PC-9 (cell line): ENCODE measurements at regions not wholly inside any gene's neighbourhood (a gene's known extent, or its start where the extent isn't known, plus 50 kb on each side); places are given as distances from the start of the nearest gene placed in this dataset.

Experiments used
- BruUV-seq: library from RNA; stranded (reverse); fragments of 400-500 nt; replicated peaks from 2 replicates; lab custom pipeline; 2021; lab: Mats Ljungman, UMichigan
- CTCF ChIA-PET: fragments of 300-600 bp; sonication (Branson Sonifier 250); formaldehyde crosslinking; loops from one replicate; lab custom pipeline; 2022; ENCODE audit warnings: antibody characterized with exemption; lab: Charles Lee
- POLR2A ChIA-PET: fragments of 300-600 bp; sonication (Branson Sonifier 250); formaldehyde crosslinking; loops from one replicate; lab custom pipeline; 2022; ENCODE audit warnings: antibody characterized with exemption; ENCODE audit not compliant: unreplicated experiment; lab: Charles Lee
- DNase-seq, 2 experiments: peaks; one replicate each; pipeline versions ENCODE4 v3.0.0 to v3.0.0-alpha.2; 2015 to 2022; ENCODE audit warnings: mixed read lengths in 1 of 2
- H2AFZ ChIP-seq: fragments of 200-600 bp; sonication (generic); 2 replicates; pipeline ENCODE4 v1.8.1; 2017; ENCODE audit warnings: antibody characterized with exemption
- H3F3A ChIP-seq: fragments of 200-600 bp; sonication (generic); 2 replicates; pipeline ENCODE4 v1.8.1; 2017; ENCODE audit warnings: antibody characterized with exemption, mild to moderate bottlenecking, low read depth; ENCODE audit not compliant: insufficient read depth
- H3K27ac ChIP-seq: fragments of 200-600 bp; sonication (generic); 2 replicates; pipeline ENCODE4 v1.6.1; 2016; ENCODE audit warnings: mixed run types
- H3K27me3 ChIP-seq: fragments of 200-600 bp; sonication (generic); 2 replicates; pipeline ENCODE4 v1.6.1; 2016; ENCODE audit warnings: low read depth, mixed run types; ENCODE audit not compliant: insufficient read depth
- H3K36me3 ChIP-seq: fragments of 200-600 bp; sonication (generic); 2 replicates; pipeline ENCODE4 v1.6.1; 2016; ENCODE audit warnings: low read depth, mixed run types
- H3K4me1 ChIP-seq: fragments of 200-600 bp; sonication (generic); replicated peaks from 2 replicates; pipeline ENCODE4 v1.6.1; 2016; ENCODE audit warnings: mixed run types; ENCODE audit not compliant: insufficient read depth
- H3K4me2 ChIP-seq: fragments of 200-600 bp; sonication (generic); 2 replicates; pipeline ENCODE4 v1.6.1; 2017; ENCODE audit warnings: mixed run types
- H3K4me3 ChIP-seq: fragments of 200-600 bp; sonication (generic); 2 replicates; pipeline ENCODE4 v1.6.1; 2016; ENCODE audit warnings: mixed run types
- H3K79me2 ChIP-seq: fragments of 200-600 bp; sonication (generic); 2 replicates; pipeline ENCODE4 v1.6.1; 2017; ENCODE audit warnings: low read depth, mixed run types
- H3K9me2 ChIP-seq: fragments of 200-600 bp; sonication (generic); 2 replicates; pipeline ENCODE4 v1.8.1; 2017; ENCODE audit warnings: mild to moderate bottlenecking; ENCODE audit not compliant: insufficient read depth
- H3K9me3 ChIP-seq: fragments of 200-600 bp; sonication (generic); 2 replicates; pipeline ENCODE4 v1.8.1; 2016; ENCODE audit warnings: low read depth; ENCODE audit not compliant: insufficient read depth
- H4K20me1 ChIP-seq: fragments of 200-600 bp; sonication (generic); 2 replicates; pipeline ENCODE4 v1.8.1; 2017; ENCODE audit not compliant: insufficient read depth
- CTCF ChIP-seq: fragments of 200-600 bp; sonication (generic); conservative IDR thresholded peaks from 2 replicates; pipeline ENCODE4 v1.6.1; 2017; ENCODE audit warnings: mixed run types, antibody characterized with exemption, mild to moderate bottlenecking, moderate library complexity
- EZH2 ChIP-seq: fragments of 200-600 bp; sonication (generic); IDR thresholded peaks from 2 replicates; pipeline ENCODE4 v1.8.0; 2017; ENCODE audit warnings: antibody characterized with exemption, low read depth
- intact Hi-C: fragments of 100-400 bp; cut with micrococcal nuclease; formaldehyde crosslinking; loops from one replicate; pipeline ENCODE4 v1.10.0; 2022; ENCODE audit not compliant: unreplicated experiment

GRCh38 chr6:95249661-95250060 lies 327.7 kb upstream of the MANEA start:
- intact Hi-C loops = no loop called here
- H3K4me3 ChIP-seq = no peak overlapping the region

GRCh38 chr6:95263840-95264239 lies 313.5 kb upstream of the MANEA start:
- no peak overlapping the region for H2AFZ ChIP-seq
- H3K4me3 ChIP-seq = no peak overlapping the region
- TF ChIP-seq EZH2 = no peak
- TF ChIP-seq CTCF = no peak
- no peaks in the 10 kb centered on the region for H4K20me1 ChIP-seq
- POLR2A ChIA-PET = no interaction called here
- DNase-seq = no peak
- H3K9me2 ChIP-seq = 0 out of 2 replicates have a peak, but pooled peaks cover 4% of the 10 kb centered on the region
- no peaks in the 10 kb centered on the region for H3K79me2 ChIP-seq
- H3F3A ChIP-seq = no peaks in the 10 kb centered on the region
- peaks cover 14% of the 10 kb centered on the region for H3K4me1 ChIP-seq
- no peaks in the 10 kb centered on the region for H3K36me3 ChIP-seq
- no peak overlapping the region for H3K27ac ChIP-seq
- intact Hi-C loops = no loop called here
- no peaks in the 10 kb centered on the region for H3K27me3 ChIP-seq
- H3K9me3 ChIP-seq = no peaks in the 10 kb centered on the region
- CTCF ChIA-PET = no interaction called here
- no peak overlapping the region for H3K4me2 ChIP-seq
- BruUV-seq = no TSS peak

More at GRCh38 chr6:95249661-95250060, 327.7 kb upstream of the MANEA start:
- no TSS peak for BruUV-seq
- POLR2A ChIA-PET = no interaction called here
- peak overlapping the region; percentile 13; the same call in 1 of the 2 replicates for H3K27ac ChIP-seq
- peaks cover 15% of the 10 kb centered on the region for H3K4me1 ChIP-seq
- H3K9me3 ChIP-seq = no peaks in the 10 kb centered on the region
- CTCF ChIA-PET = no interaction called here
- H3K27me3 ChIP-seq = no peaks in the 10 kb centered on the region
- TF ChIP-seq CTCF (no peak), EZH2 (no peak)
- H3K79me2 ChIP-seq = no peaks in the 10 kb centered on the region
- H4K20me1 ChIP-seq = no peaks in the 10 kb centered on the region
- H3K4me2 ChIP-seq = no peak overlapping the region
- H3K9me2 ChIP-seq = peaks cover 2% of the 10 kb centered on the region
- no peaks in the 10 kb centered on the region for H3F3A ChIP-seq
- DNase-seq = no peak
- no peak overlapping the region for H2AFZ ChIP-seq
- H3K36me3 ChIP-seq = no peaks in the 10 kb centered on the region

GRCh38 chr6:95266537-95267258 lies 310.6 kb upstream of the MANEA start:
- Histone ChIP-seq H3K9me2 (0 out of 2 replicates have a peak, but pooled peaks cover 4% of the 10 kb centered on the region), H3K4me3 (no peak overlapping the region), H3K27ac (0 out of 2 replicates have a peak overlapping the region, but pooled peaks have one; percentile 11), H3K4me1 (peaks cover 14% of the 10 kb centered on the region), H3K36me3 (no peaks in the 10 kb centered on the region), H3K4me2 (peak overlapping the region; percentile 23; the same call in 1 of the 2 replicates), H4K20me1 (no peaks in the 10 kb centered on the region), H3K9me3 (no peaks in the 10 kb centered on the region), H3K79me2 (no peaks in the 10 kb centered on the region), H3K27me3 (no peaks in the 10 kb centered on the region), H2AFZ (peak overlapping the region; percentile 2; the same call in 1 of the 2 replicates), H3F3A (no peaks in the 10 kb centered on the region)
- intact Hi-C loops = no loop called here
- DNase-seq = peak in 1 of 2 experiments; percentile 51
- ChIA-PET CTCF (interaction anchor here (0.5 to 0.6 kb wide), 2 partner anchors 17 to 1753 kb away, joined by 4 to 8 read pairs; no protein-coding TSS in a partner anchor), POLR2A (interaction anchor here (0.6 to 0.7 kb wide), 2 partner anchors 18 to 1567 kb away, joined by 3 to 5 read pairs; no protein-coding TSS in a partner anchor)
- BruUV-seq = no TSS peak
- TF ChIP-seq EZH2 = no peak
- no peak for TF ChIP-seq CTCF
